Activated CD4-positive, alpha-beta T cell treated with anti-CD3 and anti-CD28 coated beads, Interleukin-2, amount 50 U/mL, for 48 hours (primary cell): ENCODE measurements at regions not wholly inside any gene's neighbourhood (a gene's known extent, or its start where the extent isn't known, plus 50 kb on each side); places are given as distances from the start of the nearest gene placed in this dataset.
"Not testable (repeated sequence)": the region's sequence is repeated elsewhere in the genome, so short reads cannot be mapped to it uniquely, and the experiment has no call there.

ENCODE experiments used
- DNase-seq, 2 experiments: peaks; one replicate each; pipeline ENCODE4 v3.0.0-alpha.2; 2020

GRCh38 chr2:175827856-175828255 is 174.2 kb downstream of the LNPK start:
- DNase-seq = no peak

GRCh38 chr2:175824243-175824642 is 177.8 kb downstream of the LNPK start:
- no peak for DNase-seq

- no peak for DNase-seq
These were observed 178.4 kb downstream of the LNPK start for GRCh38 chr2:175823707-175824073.

GRCh38 chr2:175823002-175823706 is 178.9 kb downstream of the LNPK start:
- DNase-seq = no peak

GRCh38 chr2:175817221-175817620 is 184.8 kb downstream of the LNPK start:
- DNase-seq = no peak

GRCh38 chr2:175815537-175815936 is 186.5 kb downstream of the LNPK start:
- DNase-seq = no peak

- DNase-seq = no peak
These were observed 190.1 kb downstream of the LNPK start for GRCh38 chr2:175811971-175812370.

- no peak for DNase-seq
These were observed 193.2 kb downstream of the LNPK start for GRCh38 chr2:175808858-175809257.

GRCh38 chr2:175808078-175808477 is 194.0 kb downstream of the LNPK start:
- DNase-seq = no peak

- DNase-seq = no peak
These were observed 194.8 kb downstream of the LNPK start for GRCh38 chr2:175807031-175807873.

- no peak for DNase-seq
These were observed 195.5 kb downstream of the LNPK start for GRCh38 chr2:175806570-175806969.

GRCh38 chr2:175806125-175806490 is 196.0 kb downstream of the LNPK start:
- no peak for DNase-seq

- DNase-seq = no peak
These were observed 196.5 kb downstream of the LNPK start for GRCh38 chr2:175805442-175806124.

GRCh38 chr2:175804122-175804521 is 197.9 kb downstream of the LNPK start:
- no peak for DNase-seq

- DNase-seq = not testable (repeated sequence)
These were observed 205.6 kb downstream of the LNPK start for GRCh38 chr2:175796422-175796821.

- DNase-seq = no peak
These were observed 208.4 kb downstream of the LNPK start for GRCh38 chr2:175793648-175794047.

GRCh38 chr2:175792881-175793280 is 209.2 kb downstream of the LNPK start:
- no peak for DNase-seq

- no peak for DNase-seq
These were observed 209.9 kb downstream of the LNPK start for GRCh38 chr2:175792199-175792598.

- no peak for DNase-seq
These were observed 215.5 kb downstream of the LNPK start for GRCh38 chr2:175786471-175787124.

GRCh38 chr2:175777337-175777736 is 224.7 kb downstream of the LNPK start:
- DNase-seq = not testable (repeated sequence)

- DNase-seq = no peak
These were observed 232.9 kb downstream of the LNPK start for GRCh38 chr2:175769200-175769599.

- DNase-seq = no peak
These were observed 235.2 kb downstream of the LNPK start for GRCh38 chr2:175766880-175767279.

GRCh38 chr2:175755656-175756386 is 246.2 kb downstream of the LNPK start:
- no peak for DNase-seq
